Upper lobe of left lung (tissue), 4 donors: ENCODE measurements at regions not wholly inside any gene's neighbourhood (a gene's known extent, or its start where the extent isn't known, plus 50 kb on each side); places are given as distances from the start of the nearest gene placed in this dataset.

ENCODE experiments used
- POLR2A ChIP-seq, 4 donors: fragments of 450-650 bp; IDR thresholded peaks; one replicate each; pipeline ENCODE4 v1.5.1; 2016 to 2017; ENCODE audit warnings: antibody characterized with exemption in 4 of 4, mild to moderate bottlenecking in 2 of 4
- POLR2AphosphoS5 ChIP-seq, 2 donors: sonication (generic); formaldehyde crosslinking; IDR thresholded peaks; one replicate each; pipeline ENCODE4 v1.5.1; 2017; ENCODE audit warnings: antibody characterized with exemption in 2 of 2
- TF ChIP-seq, protein P1 (sequence below), 6 experiments: fragments of 450-650 bp in 4 of 6; fragments of 200-600 bp in 2 of 6; sonication (generic) in 2 of 6; IDR thresholded peaks; one replicate each; pipeline ENCODE4 v1.5.1; 2016 to 2019; ENCODE audit warnings: antibody characterized with exemption in 6 of 6

DNA sequence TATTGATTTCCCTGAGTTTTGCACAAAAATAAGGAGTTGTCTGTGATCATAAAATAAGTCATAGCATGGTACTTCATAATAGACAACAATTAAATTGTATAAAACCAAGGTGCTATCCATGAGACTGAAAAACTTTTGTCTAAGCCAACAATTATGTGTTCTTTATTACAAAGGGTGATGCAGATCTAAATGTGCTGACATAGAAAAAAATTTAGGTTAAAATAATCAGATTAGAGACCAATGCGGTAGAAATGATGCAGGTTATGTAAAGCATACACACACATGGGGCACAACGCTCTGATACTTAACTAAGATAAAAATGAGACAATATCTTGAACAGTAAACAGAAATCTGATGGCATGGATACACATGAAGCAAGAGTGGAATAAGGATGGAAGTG lies 113.3 kb downstream of the PWWP3B start:
- TF ChIP-seq, protein P1, sequence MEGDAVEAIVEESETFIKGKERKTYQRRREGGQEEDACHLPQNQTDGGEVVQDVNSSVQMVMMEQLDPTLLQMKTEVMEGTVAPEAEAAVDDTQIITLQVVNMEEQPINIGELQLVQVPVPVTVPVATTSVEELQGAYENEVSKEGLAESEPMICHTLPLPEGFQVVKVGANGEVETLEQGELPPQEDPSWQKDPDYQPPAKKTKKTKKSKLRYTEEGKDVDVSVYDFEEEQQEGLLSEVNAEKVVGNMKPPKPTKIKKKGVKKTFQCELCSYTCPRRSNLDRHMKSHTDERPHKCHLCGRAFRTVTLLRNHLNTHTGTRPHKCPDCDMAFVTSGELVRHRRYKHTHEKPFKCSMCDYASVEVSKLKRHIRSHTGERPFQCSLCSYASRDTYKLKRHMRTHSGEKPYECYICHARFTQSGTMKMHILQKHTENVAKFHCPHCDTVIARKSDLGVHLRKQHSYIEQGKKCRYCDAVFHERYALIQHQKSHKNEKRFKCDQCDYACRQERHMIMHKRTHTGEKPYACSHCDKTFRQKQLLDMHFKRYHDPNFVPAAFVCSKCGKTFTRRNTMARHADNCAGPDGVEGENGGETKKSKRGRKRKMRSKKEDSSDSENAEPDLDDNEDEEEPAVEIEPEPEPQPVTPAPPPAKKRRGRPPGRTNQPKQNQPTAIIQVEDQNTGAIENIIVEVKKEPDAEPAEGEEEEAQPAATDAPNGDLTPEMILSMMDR (IDR thresholded peaks at IDR 0.05): no peak
- no peak for TF ChIP-seq POLR2AphosphoS5 (IDR thresholded peaks at IDR 0.05)
- TF ChIP-seq POLR2A (IDR thresholded peaks at IDR 0.05): no peak
